ENCODE measurements at regions not wholly inside any gene's neighbourhood (a gene's known extent, or its start where the extent isn't known, plus 50 kb on each side); places are given as distances from the start of the nearest gene placed in this dataset.

GRCh38 chr7:52764492-52765169 lies 270.8 kb upstream of the POM121L12 start:
- TF ChIP-seq EP300 (IDR thresholded peaks at IDR 0.05) (no peak), POLR2AphosphoS5 (IDR thresholded peaks at IDR 0.05) (no peak), POLR2A (IDR thresholded peaks at IDR 0.05) (no peak), CTCF (IDR thresholded peaks at IDR 0.05) (no peak)
- H3K4me1 ChIP-seq, result no peaks in the 10 kb centered on the region
- no peak overlapping the region for H3K27ac ChIP-seq
- H3K4me3 ChIP-seq, result no peak overlapping the region
- DNase-seq, result no peak
- no peaks in the 10 kb centered on the region for H3K27me3 ChIP-seq
- H3K36me3 ChIP-seq, result no peaks in the 10 kb centered on the region
- intact Hi-C loops (cut with DNase I; ENCODE audit: low total_unique reads), result no loop called here
- H3K9me3 ChIP-seq, result no peaks in the 10 kb centered on the region

GRCh38 chr7:52758356-52758755 lies 277.1 kb upstream of the POM121L12 start:
- H3K4me3 ChIP-seq, result no peak overlapping the region
- peak in 1 of 2 donors; percentile 56 for DNase-seq
- no peak overlapping the region for H3K27ac ChIP-seq
- H3K27me3 ChIP-seq, result no peaks in the 10 kb centered on the region
- intact Hi-C loops (cut with DNase I; ENCODE audit: low total_unique reads), result no loop called here
- no peaks in the 10 kb centered on the region for H3K36me3 ChIP-seq
- no peaks in the 10 kb centered on the region for H3K9me3 ChIP-seq
- TF ChIP-seq CTCF (IDR thresholded peaks at IDR 0.05) (no peak), EP300 (IDR thresholded peaks at IDR 0.05) (no peak), POLR2A (IDR thresholded peaks at IDR 0.05) (no peak), POLR2AphosphoS5 (IDR thresholded peaks at IDR 0.05) (no peak)
- 34 to 67% (median 58%) methylated on average over 1 of the region's 1 CpG for whole genome bisulfite sequencing, 5 donors
- peaks cover 0 to 4% (median 0%) of the 10 kb centered on the region in 4 donors for H3K4me1 ChIP-seq

GRCh38 chr7:52753855-52754254 lies 281.6 kb upstream of the POM121L12 start:
- Histone ChIP-seq H3K4me1 (peaks cover 0 to 4% (median 0%) of the 10 kb centered on the region in 4 donors), H3K36me3 (no peaks in the 10 kb centered on the region), H3K27ac (no peak overlapping the region), H3K4me3 (no peak overlapping the region), H3K9me3 (no peaks in the 10 kb centered on the region), H3K27me3 (no peaks in the 10 kb centered on the region)
- TF ChIP-seq POLR2A (IDR thresholded peaks at IDR 0.05), result no peak
- no peak for TF ChIP-seq POLR2AphosphoS5 (IDR thresholded peaks at IDR 0.05)
- no peak for TF ChIP-seq CTCF (IDR thresholded peaks at IDR 0.05)
- TF ChIP-seq EP300 (IDR thresholded peaks at IDR 0.05), result no peak
- WGBS, 5 donors, result 87 to 92% (median 89%) methylated on average over 12 of the region's 12 CpGs
- no peak for DNase-seq
- intact Hi-C loops (cut with DNase I; ENCODE audit: low total_unique reads), result no loop called here

GRCh38 chr7:52752891-52753290 lies 282.5 kb upstream of the POM121L12 start:
- Histone ChIP-seq H3K27ac (no peak overlapping the region), H3K27me3 (no peaks in the 10 kb centered on the region), H3K9me3 (no peaks in the 10 kb centered on the region), H3K4me3 (no peak overlapping the region), H3K36me3 (no peaks in the 10 kb centered on the region), H3K4me1 (no peaks in the 10 kb centered on the region)
- no peak for DNase-seq
- no peak for TF ChIP-seq POLR2AphosphoS5 (IDR thresholded peaks at IDR 0.05)
- no peak for TF ChIP-seq EP300 (IDR thresholded peaks at IDR 0.05)
- no peak for TF ChIP-seq POLR2A (IDR thresholded peaks at IDR 0.05)
- no peak for TF ChIP-seq CTCF (IDR thresholded peaks at IDR 0.05)
- WGBS, 5 donors, result 83 to 91% (median 90%) methylated on average over 4 of the region's 4 CpGs
- intact Hi-C loops (cut with DNase I; ENCODE audit: low total_unique reads), result no loop called here
